Caco-2 (cell line): ENCODE measurements at regions not wholly inside any gene's neighbourhood (a gene's known extent, or its start where the extent isn't known, plus 50 kb on each side); places are given as distances from the start of the nearest gene placed in this dataset.
"Not testable (repeated sequence)": the region's sequence is repeated elsewhere in the genome, so short reads cannot be mapped to it uniquely, and the experiment has no call there.

Experiments
- BruUV-seq: library from RNA; stranded (reverse); fragments of 400-500 nt; replicated peaks from 2 replicates; lab custom pipeline; 2021; lab: Mats Ljungman, UMichigan
- CTCF ChIA-PET: fragments of 300-600 bp; sonication (Branson Sonifier 250); formaldehyde crosslinking; loops from one replicate; lab custom pipeline; 2022; ENCODE audit warnings: antibody characterized with exemption; lab: Charles Lee
- POLR2A ChIA-PET: fragments of 300-600 bp; sonication (Branson Sonifier 250); formaldehyde crosslinking; loops from one replicate; lab custom pipeline; 2022; ENCODE audit warnings: antibody characterized with exemption; lab: Charles Lee
- DNase-seq, 2 experiments: peaks; one replicate each; pipeline versions ENCODE4 v3.0.0 to v3.0.0-alpha.2; 2020 to 2022
- H3K27me3 ChIP-seq: replicated peaks from 2 replicates; pipeline ENCODE4 v1.6.0; 2011; ENCODE audit warnings: low read length; ENCODE audit not compliant: control insufficient read depth, insufficient read depth
- H3K36me3 ChIP-seq: 2 replicates; pipeline ENCODE4 v1.5.1; 2011; ENCODE audit warnings: low read length; ENCODE audit not compliant: control insufficient read depth, insufficient read depth
- H3K4me1 ChIP-seq: fragments of 250-450 bp; sonication (Bioruptor Pico); 2 replicates; pipeline ENCODE4 v1.5.1; 2020; ENCODE audit warnings: mild to moderate bottlenecking
- H3K4me3 ChIP-seq: 2 replicates; pipeline ENCODE4 v1.5.1; 2011; ENCODE audit warnings: low read depth, mild to moderate bottlenecking, control low read depth, low read length
- H3K9me3 ChIP-seq: fragments of 250-450 bp; sonication (Bioruptor Pico); 2 replicates; pipeline ENCODE4 v1.5.1; 2020; ENCODE audit warnings: mild to moderate bottlenecking, moderate library complexity
- H3K27ac Mint-ChIP-seq: one replicate; pipeline ENCODE4 v1.8.0; 2022; ENCODE audit warnings: mixed read lengths; ENCODE audit not compliant: unreplicated experiment
- H3K27me3 Mint-ChIP-seq: one replicate; pipeline ENCODE4 v1.8.0; 2022; ENCODE audit warnings: mixed read lengths; ENCODE audit not compliant: insufficient read depth, unreplicated experiment
- H3K36me3 Mint-ChIP-seq: one replicate; pipeline ENCODE4 v1.8.0; 2022; ENCODE audit warnings: mild to moderate bottlenecking, mixed read lengths; ENCODE audit not compliant: insufficient read depth, unreplicated experiment
- H3K4me1 Mint-ChIP-seq: one replicate; pipeline ENCODE4 v1.8.0; 2022; ENCODE audit warnings: low read depth, mixed read lengths; ENCODE audit not compliant: unreplicated experiment
- H3K4me3 Mint-ChIP-seq: one replicate; pipeline ENCODE4 v1.8.0; 2022; ENCODE audit warnings: mild to moderate bottlenecking, moderate library complexity, mixed read lengths; ENCODE audit not compliant: unreplicated experiment
- H3K9me3 Mint-ChIP-seq: one replicate; pipeline ENCODE4 v1.8.0; 2022; ENCODE audit warnings: mixed read lengths; ENCODE audit not compliant: unreplicated experiment
- intact Hi-C: fragments of 100-400 bp; cut with micrococcal nuclease; formaldehyde crosslinking; loops from one replicate; pipeline ENCODE4 v1.10.0; 2022; ENCODE audit not compliant: unreplicated experiment
- TF ChIP-seq, protein P1 (sequence below), 2 experiments: fragments of 200-600 bp in 1 of 2; IDR thresholded peaks; 1 replicate in 1 of 2; 2 replicates in 1 of 2; pipeline versions ENCODE4 v1.5.1 to v1.8.0; 2011 to 2022; ENCODE audit warnings: antibody characterized with exemption in 1 of 2, control low read depth in 1 of 2, inconsistent platforms in 1 of 2, low read depth in 1 of 2, low read length in 1 of 2, mild to moderate bottlenecking in 1 of 2, moderate library complexity in 1 of 2; ENCODE audit not compliant: insufficient read depth in 1 of 2, severe bottlenecking in 1 of 2, unreplicated experiment in 1 of 2

DNA sequence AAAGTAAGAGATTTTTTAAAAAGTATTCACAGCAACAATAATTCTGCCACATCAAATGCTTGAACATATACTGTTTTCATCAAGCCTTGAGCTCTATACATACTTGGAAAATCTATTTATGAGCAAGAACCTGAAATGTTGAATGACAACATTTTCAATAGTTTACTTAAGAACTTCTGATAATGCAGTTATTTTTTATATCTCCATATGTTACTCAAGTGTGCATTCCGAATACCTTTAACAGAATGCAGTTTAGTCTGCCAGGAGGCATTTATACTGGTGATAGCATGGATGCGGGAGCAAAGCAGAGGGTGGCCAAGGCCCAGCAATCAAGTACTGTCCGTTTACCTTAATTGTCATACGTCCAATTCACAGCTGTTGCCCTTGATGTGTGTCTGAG is 589.5 kb downstream of the KCTD12 start:
- H3K36me3 Mint-ChIP-seq = peaks cover 4% of the 10 kb centered on the region
- ChIA-PET CTCF (no interaction called here), POLR2A (no interaction called here)
- no TSS peak for BruUV-seq
- no peaks in the 10 kb centered on the region for H3K27me3 Mint-ChIP-seq
- no peak overlapping the region for H3K4me3 ChIP-seq
- H3K27ac Mint-ChIP-seq = no peak overlapping the region
- H3K4me3 Mint-ChIP-seq = no peak overlapping the region
- no peak for DNase-seq
- no peaks in the 10 kb centered on the region for H3K36me3 ChIP-seq
- H3K9me3 Mint-ChIP-seq = peaks cover 10% of the 10 kb centered on the region
- TF ChIP-seq, protein P1, sequence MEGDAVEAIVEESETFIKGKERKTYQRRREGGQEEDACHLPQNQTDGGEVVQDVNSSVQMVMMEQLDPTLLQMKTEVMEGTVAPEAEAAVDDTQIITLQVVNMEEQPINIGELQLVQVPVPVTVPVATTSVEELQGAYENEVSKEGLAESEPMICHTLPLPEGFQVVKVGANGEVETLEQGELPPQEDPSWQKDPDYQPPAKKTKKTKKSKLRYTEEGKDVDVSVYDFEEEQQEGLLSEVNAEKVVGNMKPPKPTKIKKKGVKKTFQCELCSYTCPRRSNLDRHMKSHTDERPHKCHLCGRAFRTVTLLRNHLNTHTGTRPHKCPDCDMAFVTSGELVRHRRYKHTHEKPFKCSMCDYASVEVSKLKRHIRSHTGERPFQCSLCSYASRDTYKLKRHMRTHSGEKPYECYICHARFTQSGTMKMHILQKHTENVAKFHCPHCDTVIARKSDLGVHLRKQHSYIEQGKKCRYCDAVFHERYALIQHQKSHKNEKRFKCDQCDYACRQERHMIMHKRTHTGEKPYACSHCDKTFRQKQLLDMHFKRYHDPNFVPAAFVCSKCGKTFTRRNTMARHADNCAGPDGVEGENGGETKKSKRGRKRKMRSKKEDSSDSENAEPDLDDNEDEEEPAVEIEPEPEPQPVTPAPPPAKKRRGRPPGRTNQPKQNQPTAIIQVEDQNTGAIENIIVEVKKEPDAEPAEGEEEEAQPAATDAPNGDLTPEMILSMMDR (IDR thresholded peaks at IDR 0.05; ENCODE audit: insufficient read depth in 1 of 2, low read depth in 1 of 2, low read length in 1 of 2, severe bottlenecking in 1 of 2, unreplicated experiment in 1 of 2) = no peak
- no peaks in the 10 kb centered on the region; the same call in 1 of the 2 replicates for H3K27me3 ChIP-seq
- intact Hi-C loops = no loop called here
- no peaks in the 10 kb centered on the region for H3K9me3 ChIP-seq
- H3K4me1 Mint-ChIP-seq = no peaks in the 10 kb centered on the region
- no peaks in the 10 kb centered on the region for H3K4me1 ChIP-seq

- POLR2A ChIA-PET = not testable (repeated sequence)
These were observed 591.2 kb downstream of the KCTD12 start for GRCh38 chr13:76295020-76295419.

DNA sequence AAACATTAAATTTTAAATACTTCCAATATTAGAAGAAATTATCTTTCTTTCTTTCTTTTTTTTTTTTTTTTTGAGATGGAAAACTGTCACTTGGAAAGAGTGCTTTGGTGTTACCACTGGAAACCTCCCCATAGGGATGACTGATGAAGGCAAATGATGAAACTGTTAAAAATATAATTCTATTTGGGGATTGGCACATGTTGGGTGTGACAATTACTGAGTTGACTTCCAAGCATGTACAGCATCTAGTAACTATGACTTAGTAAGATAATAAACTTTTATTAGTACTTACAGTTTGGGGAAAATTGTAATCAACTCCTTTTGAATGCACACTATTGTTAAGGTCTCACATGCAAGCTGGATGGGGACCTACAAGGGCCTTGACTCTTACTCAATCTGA is 592.5 kb downstream of the KCTD12 start:
- no peaks in the 10 kb centered on the region for H3K27me3 Mint-ChIP-seq
- H3K4me1 Mint-ChIP-seq = no peaks in the 10 kb centered on the region
- no TSS peak for BruUV-seq
- Histone ChIP-seq H3K4me3 (no peak overlapping the region), H3K36me3 (no peaks in the 10 kb centered on the region), H3K27me3 (no peaks in the 10 kb centered on the region), H3K4me1 (no peaks in the 10 kb centered on the region), H3K9me3 (no peaks in the 10 kb centered on the region)
- intact Hi-C loops = no loop called here
- no peak overlapping the region for H3K4me3 Mint-ChIP-seq
- TF ChIP-seq, protein P1 (IDR thresholded peaks at IDR 0.05; ENCODE audit: insufficient read depth in 1 of 2, low read depth in 1 of 2, low read length in 1 of 2, severe bottlenecking in 1 of 2, unreplicated experiment in 1 of 2) = no peak
- no peaks in the 10 kb centered on the region for H3K9me3 Mint-ChIP-seq
- peaks cover 4% of the 10 kb centered on the region for H3K36me3 Mint-ChIP-seq
- no peak overlapping the region for H3K27ac Mint-ChIP-seq
- ChIA-PET CTCF (no interaction called here), POLR2A (no interaction called here)
- no peak for DNase-seq

More at GRCh38 chr13:76295020-76295419, 591.2 kb downstream of the KCTD12 start:
- H3K27ac Mint-ChIP-seq, H3K36me3 ChIP-seq, DNase-seq, H3K4me3 Mint-ChIP-seq, intact Hi-C loops, H3K9me3 Mint-ChIP-seq, H3K27me3 Mint-ChIP-seq, H3K27me3 ChIP-seq, BruUV-seq, H3K36me3 Mint-ChIP-seq, H3K4me3 ChIP-seq, H3K9me3 ChIP-seq, H3K4me1 ChIP-seq, H3K4me1 Mint-ChIP-seq, CTCF ChIA-PET: not testable (repeated sequence)

DNA sequence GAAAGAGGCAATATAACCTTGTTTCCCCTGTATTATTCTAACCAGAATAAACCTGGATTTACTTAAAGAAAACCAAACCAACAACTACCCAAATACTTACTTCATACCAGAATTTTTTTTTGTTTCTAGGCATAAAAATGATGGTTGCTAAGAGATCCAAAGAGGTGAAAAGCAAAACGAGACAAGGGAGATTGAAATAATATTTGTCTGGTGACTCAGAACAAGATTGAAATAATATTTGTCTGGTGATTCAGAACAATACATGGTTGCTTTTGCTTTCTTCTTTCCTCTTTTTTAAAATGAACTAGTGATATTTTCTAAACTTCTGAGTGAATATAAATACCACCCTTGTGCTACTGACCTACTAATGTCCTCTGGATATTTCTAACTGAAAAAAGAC is 592.9 kb downstream of the KCTD12 start:
- Histone ChIP-seq H3K4me1 (no peaks in the 10 kb centered on the region), H3K27me3 (no peaks in the 10 kb centered on the region), H3K36me3 (no peaks in the 10 kb centered on the region), H3K9me3 (no peaks in the 10 kb centered on the region), H3K4me3 (no peak overlapping the region)
- intact Hi-C loops = no loop called here
- no peaks in the 10 kb centered on the region for H3K27me3 Mint-ChIP-seq
- CTCF ChIA-PET = no interaction called here
- DNase-seq = no peak
- no peak overlapping the region for H3K27ac Mint-ChIP-seq
- no TSS peak for BruUV-seq
- no peaks in the 10 kb centered on the region for H3K4me1 Mint-ChIP-seq
- TF ChIP-seq, protein P1 (IDR thresholded peaks at IDR 0.05; ENCODE audit: insufficient read depth in 1 of 2, low read depth in 1 of 2, low read length in 1 of 2, severe bottlenecking in 1 of 2, unreplicated experiment in 1 of 2) = no peak
- POLR2A ChIA-PET = no interaction called here
- H3K36me3 Mint-ChIP-seq = peaks cover 4% of the 10 kb centered on the region
- H3K4me3 Mint-ChIP-seq = no peak overlapping the region
- H3K9me3 Mint-ChIP-seq = no peaks in the 10 kb centered on the region
